Mammary epithelial cell (primary cell): ENCODE measurements at regions not wholly inside any gene's neighbourhood (a gene's known extent, or its start where the extent isn't known, plus 50 kb on each side); places are given as distances from the start of the nearest gene placed in this dataset.

Experiments used
- EZH2 ChIP-seq: IDR thresholded peaks from 2 replicates; pipeline ENCODE4 v1.6.1; 2012; ENCODE audit warnings: low read length, inconsistent platforms, borderline replicate concordance
- TF ChIP-seq, protein P1 (sequence below), 2 donors: IDR thresholded peaks in 1 of 2; conservative IDR thresholded peaks in 1 of 2; 2 replicates each; pipeline ENCODE4 v1.5.1; 2011 to 2012; ENCODE audit warnings: inconsistent platforms in 2 of 2, low read length in 2 of 2, mild to moderate bottlenecking in 2 of 2, control low read depth in 1 of 2, low read depth in 1 of 2; ENCODE audit not compliant: insufficient read depth in 1 of 2; ENCODE audit errors: extremely low read depth in 1 of 2

DNA sequence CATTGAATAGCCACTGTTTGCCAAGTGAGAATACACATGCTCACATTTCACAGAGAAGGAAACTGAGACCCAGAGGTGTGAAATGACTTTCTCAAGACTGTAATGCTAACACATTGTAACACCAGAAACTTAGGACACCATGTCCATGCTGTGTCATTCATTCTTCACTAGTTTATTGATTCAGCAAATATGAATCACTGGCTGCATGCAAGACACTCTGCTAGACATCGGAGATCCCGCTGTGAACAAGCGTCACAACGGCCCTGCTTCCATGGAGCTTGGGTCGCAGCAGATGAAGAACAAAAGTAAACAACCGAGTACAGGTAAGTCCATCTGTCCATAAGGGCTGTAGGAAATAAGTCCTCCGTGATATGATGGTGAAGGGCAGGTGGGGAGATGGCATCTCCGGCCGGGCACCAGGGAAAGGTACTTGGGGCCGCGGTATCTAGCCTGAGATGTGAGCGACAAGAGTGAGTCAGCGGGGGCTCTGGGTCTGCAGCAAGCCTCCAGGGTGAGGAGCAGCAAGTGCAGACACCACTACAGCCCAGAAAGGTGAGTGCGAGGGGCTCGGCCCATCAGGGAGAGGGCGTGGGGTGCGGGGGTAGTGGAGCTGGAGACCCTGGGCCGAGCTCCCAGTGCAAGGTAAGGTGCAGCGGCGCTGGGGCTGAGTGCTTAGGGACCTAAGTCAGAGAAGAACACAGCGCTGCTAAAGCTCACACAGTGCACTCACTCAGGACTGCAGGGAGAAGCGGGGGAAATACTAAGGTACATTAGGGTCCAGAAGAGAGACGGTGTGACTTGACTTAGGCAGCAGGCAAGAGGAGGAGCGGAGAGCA is 391.2 kb downstream of the FBXO15 start:
- TF ChIP-seq, protein P1, sequence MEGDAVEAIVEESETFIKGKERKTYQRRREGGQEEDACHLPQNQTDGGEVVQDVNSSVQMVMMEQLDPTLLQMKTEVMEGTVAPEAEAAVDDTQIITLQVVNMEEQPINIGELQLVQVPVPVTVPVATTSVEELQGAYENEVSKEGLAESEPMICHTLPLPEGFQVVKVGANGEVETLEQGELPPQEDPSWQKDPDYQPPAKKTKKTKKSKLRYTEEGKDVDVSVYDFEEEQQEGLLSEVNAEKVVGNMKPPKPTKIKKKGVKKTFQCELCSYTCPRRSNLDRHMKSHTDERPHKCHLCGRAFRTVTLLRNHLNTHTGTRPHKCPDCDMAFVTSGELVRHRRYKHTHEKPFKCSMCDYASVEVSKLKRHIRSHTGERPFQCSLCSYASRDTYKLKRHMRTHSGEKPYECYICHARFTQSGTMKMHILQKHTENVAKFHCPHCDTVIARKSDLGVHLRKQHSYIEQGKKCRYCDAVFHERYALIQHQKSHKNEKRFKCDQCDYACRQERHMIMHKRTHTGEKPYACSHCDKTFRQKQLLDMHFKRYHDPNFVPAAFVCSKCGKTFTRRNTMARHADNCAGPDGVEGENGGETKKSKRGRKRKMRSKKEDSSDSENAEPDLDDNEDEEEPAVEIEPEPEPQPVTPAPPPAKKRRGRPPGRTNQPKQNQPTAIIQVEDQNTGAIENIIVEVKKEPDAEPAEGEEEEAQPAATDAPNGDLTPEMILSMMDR (conservative IDR thresholded peaks at IDR 0.05 in 1 of 2, IDR thresholded peaks at IDR 0.05 in 1 of 2; ENCODE audit: extremely low read depth in 1 of 2, insufficient read depth in 1 of 2, low read depth in 1 of 2, low read length in 2 of 2), result no peak
- no peak for TF ChIP-seq EZH2
